OCI-M2 (cell line): ENCODE measurements at regions not wholly inside any gene's neighbourhood (a gene's known extent, or its start where the extent isn't known, plus 50 kb on each side); places are given as distances from the start of the nearest gene placed in this dataset.
"Not testable (repeated sequence)": the region's sequence is repeated elsewhere in the genome, so short reads cannot be mapped to it uniquely, and the experiment has no call there.

Experiments
- DNase-seq: peaks from one replicate; lab custom pipeline; 2025; ENCODE audit not compliant: unreplicated experiment; lab: John Stamatoyannopoulos, UW

- DNase-seq = not testable (repeated sequence)
These were observed 505.9 kb downstream of the SLC6A15 start for GRCh38 chr12:84406720-84407119.

GRCh38 chr12:84397846-84398245 is 514.8 kb downstream of the SLC6A15 start:
- DNase-seq = no peak

GRCh38 chr12:84397263-84397662 is 515.3 kb downstream of the SLC6A15 start:
- DNase-seq = no peak

DNA sequence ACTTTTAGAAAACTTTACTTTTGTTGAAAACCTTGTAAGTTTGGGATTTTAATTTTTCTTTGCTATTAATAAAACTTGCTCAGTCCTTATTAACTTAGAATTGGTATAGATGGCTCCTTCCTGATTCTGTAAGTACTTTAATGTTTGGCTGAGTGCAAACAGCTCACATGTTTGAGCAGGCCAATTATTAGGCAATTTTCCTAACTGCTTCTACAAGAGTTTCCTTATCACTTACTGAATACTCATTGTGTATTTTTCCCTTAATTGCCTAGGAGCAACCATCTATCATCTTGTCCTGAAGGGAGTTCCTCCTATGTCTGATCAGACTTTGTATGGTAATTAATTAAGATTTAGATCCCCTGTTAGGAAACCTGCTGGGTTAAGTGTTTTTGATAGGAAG is 521.4 kb downstream of the SLC6A15 start:
- not testable (repeated sequence) for DNase-seq

DNA sequence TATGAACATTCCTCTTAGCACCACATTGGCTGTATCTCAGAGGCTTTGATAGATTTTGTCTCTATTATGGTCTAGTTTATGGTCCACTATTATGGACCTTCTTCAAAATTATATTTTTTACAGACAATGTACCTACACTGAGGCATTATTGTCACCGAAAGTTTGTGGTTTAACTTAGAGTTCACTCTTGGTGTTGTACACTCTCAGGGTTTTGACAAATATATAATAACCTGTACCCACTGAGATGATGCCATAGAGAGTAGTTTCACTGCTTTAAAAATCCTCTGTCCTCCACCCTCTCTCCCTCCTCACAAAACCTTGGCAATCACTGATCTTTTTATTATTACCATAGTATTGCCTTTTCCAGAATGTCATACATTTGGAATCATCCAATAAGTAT is 528.2 kb downstream of the SLC6A15 start:
- no peak for DNase-seq

DNA sequence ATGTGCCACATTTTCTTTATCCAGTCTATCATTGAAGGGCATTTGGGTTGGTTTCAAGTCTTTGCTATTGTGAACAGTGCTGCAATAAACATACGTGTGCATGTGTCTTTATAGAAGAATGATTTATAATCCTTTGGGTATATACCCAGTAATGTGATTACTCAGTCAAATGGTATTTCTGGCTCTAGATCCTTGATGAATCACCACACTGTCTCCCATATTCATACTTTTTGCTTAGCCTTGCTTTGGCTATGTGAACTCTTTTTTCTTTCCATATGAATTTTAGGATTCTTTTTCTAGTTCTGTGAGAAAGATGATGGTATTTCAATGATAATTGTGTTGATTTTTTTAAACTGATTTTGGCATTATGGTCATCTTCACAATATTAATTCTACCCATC is 530.1 kb downstream of the SLC6A15 start:
- not testable (repeated sequence) for DNase-seq

GRCh38 chr12:84376320-84376719 is 536.3 kb downstream of the SLC6A15 start:
- no peak for DNase-seq

DNA sequence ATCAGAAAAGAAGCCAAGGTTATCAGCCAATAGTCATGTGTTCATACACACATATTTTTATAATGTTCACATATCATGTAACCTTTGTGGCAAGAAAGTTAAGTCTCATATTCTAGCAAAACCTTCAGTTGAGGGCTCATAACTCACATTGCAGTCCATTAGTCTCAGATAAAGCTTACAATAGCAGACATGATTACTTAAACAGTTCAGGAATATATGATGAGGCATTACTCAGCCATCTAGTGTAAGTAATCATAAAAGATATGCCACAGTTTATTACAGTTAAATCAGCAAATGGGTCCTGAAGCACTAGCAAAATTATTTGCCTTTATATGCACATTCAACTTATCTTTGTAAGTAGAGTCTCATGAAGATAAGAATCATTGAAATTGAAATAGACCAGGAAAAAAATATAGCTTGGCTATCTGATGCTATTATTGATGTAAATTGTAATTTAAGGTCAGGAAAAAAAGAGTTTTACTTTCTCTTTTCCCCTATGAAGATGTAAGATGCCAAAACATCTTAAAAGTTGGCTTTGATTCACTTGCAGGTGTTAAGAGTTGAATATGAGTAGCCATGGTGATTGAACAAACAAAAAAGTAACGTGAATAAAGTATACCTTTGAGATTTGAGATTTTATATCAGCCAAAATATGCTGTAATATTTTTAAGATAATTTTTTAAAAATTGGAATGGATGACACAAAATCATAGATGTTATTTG is 537.0 kb downstream of the SLC6A15 start:
- DNase-seq = no peak

DNA sequence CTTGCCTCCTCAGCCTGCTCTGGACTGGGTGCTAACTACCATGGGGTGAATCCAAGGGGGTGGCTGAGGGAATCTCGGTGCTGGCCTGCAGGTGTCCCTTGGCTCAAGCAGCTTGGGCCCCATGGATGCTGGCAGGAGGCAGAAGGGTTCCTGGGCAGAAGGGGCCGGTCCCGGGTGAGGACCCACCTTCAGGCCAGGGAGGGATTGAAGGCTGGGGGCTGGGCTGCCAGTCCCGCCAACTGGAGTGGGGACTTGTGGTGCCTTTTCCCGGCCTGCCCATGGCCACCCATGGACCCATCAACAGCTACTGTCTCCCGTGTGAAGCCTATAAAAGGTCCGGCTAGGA is 550.1 kb downstream of the SLC6A15 start:
- no peak for DNase-seq

GRCh38 chr12:84361651-84362551 is 550.7 kb downstream of the SLC6A15 start:
- no peak for DNase-seq

GRCh38 chr12:84357314-84357713 is 555.3 kb downstream of the SLC6A15 start:
- no peak for DNase-seq

DNA sequence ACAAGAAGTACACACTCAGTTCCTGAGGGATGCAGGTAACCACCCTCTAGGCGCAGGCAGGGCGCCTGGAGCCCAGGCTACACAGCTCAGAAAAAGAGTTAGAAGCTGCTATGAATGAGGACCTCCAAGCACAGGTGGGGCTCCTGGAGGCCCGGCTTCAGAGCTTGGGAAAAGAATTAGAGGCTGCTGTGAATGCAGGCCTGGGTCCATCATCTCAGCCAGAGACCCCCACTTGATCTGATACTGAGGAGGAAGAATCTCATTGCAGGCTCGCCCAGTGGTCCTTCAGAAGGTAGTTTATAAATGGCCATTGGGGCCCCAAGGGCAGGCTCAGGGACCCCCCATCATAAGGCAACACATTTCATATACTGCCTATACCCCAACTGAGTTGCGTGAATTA is 556.4 kb downstream of the SLC6A15 start:
- DNase-seq = no peak

- DNase-seq = no peak
These were observed 557.0 kb downstream of the SLC6A15 start for GRCh38 chr12:84355561-84355960.

DNA sequence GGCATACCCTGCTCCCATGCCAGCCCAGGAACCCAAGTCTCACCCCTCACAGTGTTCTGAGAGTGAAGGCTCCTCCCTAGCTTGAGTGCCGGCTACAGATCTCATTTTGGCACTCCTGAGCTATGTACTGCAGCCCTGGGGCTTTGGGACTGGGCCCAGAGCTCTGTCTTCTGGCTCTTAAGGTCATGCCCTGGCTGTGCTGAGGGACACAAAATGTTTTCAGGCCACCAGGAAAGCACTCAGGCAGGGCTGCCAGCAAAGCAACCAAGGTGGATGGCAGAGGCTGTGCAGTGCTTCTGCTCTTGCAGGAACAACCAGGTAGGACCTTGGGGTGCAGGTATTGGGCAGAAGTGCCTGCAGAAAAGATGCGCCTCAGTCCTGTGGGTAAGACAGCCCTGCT is 564.0 kb downstream of the SLC6A15 start:
- no peak for DNase-seq

DNA sequence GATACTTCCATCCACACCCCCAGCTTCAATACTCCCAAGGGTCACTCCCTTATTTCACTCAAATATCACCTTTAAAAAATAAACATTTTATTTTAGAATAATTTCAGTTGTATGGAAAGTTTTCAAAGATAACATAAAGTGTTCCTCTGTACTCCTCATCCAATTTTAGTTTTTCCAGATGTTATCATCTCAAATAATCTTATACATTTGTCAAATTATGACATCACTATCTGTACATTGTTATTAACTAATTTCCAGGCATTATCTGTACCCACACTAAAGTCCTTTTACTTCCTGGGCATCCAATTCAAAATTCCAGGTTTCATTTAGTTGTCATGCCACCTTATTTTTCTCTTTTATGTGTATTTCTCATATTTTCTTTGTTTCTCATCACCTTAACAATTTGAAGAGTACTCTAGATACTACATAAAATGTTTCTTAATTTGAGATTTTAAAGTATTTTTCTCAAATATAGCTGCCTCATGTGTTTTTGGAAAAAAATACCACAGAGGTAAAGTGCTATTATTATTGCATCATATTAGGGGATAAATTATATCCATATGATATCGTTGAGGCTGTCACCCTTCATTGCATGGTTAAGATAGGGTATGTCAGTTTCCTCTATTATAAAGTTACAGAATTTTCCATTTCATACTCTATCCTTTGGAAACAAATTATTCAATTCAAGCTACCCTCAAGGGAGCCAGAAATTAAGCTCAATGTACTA is 571.0 kb downstream of the SLC6A15 start:
- no peak for DNase-seq

GRCh38 chr12:84336231-84336630 is 576.4 kb downstream of the SLC6A15 start:
- DNase-seq = no peak

DNA sequence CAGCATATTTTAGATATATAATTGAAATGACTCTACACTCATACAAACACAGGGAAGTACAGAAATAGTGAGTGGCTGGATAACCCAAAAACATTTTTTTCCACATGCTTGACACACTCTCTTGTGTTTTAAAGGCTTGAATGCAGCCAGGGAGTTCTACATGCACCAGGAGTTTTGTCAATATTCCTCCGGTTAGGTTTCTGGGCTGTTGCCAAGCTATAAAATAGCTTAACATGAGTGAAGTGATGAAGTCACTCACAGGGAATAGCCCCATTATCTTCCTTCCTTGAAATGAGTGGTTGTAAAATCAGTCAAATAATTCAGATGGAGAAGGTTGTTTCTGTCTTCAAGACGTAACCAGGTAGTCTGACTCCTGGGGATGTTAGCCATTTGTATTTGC is 582.7 kb downstream of the SLC6A15 start:
- DNase-seq = no peak

DNA sequence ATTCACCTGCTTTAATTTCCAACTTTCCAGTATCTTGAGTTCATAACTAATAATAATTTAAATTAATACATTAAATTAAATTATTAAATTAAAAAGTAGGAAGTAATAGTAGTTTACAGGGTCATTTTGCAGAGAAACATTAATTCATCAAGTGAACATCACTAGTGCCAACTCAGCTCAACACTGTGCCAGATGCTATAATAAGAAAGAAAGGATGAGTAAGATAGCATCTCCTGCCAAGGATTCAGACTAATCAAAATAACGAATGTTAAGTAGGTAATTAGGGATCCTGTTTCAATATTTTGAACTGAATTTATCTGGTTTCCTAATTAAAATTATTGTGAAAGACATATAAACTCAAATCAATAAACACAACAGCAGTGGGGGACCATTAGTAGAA is 596.7 kb downstream of the SLC6A15 start:
- DNase-seq = no peak

- no peak for DNase-seq
These were observed 599.3 kb downstream of the SLC6A15 start for GRCh38 chr12:84313323-84313675.

DNA sequence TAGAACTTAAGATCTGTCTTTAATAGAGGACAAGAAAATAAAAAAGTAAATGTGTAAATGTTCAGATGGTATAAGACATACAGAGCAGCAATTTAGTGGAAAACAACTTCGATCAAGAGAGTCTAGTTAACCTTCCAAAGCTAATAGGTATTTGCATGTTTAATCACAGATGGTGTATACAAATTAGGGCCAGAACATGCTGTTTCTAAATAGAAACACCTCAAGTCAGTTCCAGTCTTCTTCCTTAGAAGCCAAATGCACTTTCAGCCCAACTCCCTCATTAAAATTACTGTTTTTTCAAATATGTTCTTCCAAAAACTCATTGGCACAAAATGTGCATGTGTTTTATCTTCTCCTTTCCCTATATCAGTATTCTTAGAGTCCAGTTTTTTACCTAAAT is 604.4 kb downstream of the SLC6A15 start:
- no peak for DNase-seq

DNA sequence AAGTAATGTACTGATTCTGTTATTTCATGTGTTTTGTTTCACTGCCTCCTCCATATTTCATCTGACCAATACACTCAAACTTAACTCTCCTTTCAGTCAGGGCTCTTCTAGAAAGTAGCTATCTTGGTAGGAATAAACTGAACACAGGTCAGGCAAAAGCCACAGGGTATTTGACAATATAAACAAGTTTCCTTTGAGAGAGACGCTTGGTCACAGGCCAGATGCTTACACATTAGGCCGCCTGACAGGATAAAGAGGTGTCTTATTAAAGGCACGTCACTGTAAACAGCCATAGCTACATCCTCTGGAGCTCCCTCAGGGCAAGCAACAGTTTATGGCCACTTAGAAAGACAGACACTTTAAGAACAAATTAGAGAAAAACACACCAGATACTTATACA is 607.5 kb downstream of the SLC6A15 start:
- DNase-seq = no peak

DNA sequence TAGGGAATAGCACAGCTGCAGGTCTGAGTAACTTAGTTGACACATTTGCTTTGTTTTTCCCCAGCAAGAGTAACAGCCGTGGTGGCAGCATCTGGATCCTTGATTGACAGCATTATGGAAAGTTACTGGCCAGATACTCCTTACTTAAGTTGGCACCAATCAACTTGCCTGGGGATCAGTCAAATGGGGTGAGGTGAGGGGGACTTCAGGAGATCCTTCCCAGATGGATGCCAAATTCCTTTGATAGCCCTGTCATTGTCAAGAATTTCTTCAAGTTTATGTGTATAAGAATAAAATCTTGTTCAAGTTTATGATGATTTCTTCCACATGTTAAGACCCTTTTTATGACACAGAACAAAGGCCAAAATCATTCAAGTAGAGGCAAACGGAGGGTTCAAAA is 618.4 kb downstream of the SLC6A15 start:
- DNase-seq = no peak
